Fibroblast of pulmonary artery (primary cell): ENCODE measurements at regions not wholly inside any gene's neighbourhood (a gene's known extent, or its start where the extent isn't known, plus 50 kb on each side); places are given as distances from the start of the nearest gene placed in this dataset.
A peak's percentile ranks its signal among the peaks of the same experiment; 100 is the strongest.

Experiments
- DNase-seq: peaks from one replicate; pipeline ENCODE4 v3.0.0-alpha.2; 2010; ENCODE audit warnings: low read depth
- H3K4me3 ChIP-seq: replicated peaks from 2 replicates; pipeline ENCODE4 v1.5.1; 2011; ENCODE audit warnings: low read depth, mild to moderate bottlenecking, control low read depth, low read length, moderate library complexity
- TF ChIP-seq, protein P1 (sequence below): IDR thresholded peaks from 2 replicates; pipeline ENCODE4 v1.5.1; 2011; ENCODE audit warnings: mild to moderate bottlenecking, control low read depth, low read length, inconsistent platforms; ENCODE audit errors: missing control alignments

DNA sequence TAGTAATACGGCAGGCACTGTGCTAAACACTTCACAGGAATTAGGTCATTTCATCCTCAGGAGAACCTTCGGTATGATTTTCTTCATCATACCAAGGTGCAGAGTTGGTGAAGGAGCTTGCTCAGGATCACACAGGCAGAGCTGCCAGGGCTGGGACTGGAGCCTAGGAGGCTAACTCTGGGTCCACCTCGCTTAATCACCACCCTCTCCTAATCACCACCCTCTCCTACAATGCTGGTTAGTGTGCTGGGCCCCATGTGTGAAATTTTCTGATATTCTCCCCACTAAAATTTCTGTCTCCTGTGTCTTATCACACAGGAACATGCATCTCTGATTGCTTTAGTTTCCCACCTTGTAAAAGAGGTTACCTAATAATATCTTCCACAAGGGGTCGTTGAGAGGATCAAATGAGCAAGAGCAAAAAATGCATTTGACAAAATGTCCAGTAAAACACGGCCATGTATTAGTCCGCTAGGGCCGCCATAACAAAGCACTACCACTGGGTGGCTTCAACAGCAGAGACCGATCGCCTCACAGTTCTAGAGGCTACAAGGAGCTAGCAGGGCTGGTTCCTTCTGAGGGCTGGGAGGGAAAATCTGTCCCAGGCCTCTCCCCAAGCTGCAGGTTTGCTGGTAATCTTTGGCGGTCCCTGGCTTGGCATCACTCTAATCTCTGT is 128.2 kb upstream of the NFIB start:
- no peak overlapping the region for H3K4me3 ChIP-seq
- DNase-seq = peak; percentile 20
- TF ChIP-seq, protein P1, sequence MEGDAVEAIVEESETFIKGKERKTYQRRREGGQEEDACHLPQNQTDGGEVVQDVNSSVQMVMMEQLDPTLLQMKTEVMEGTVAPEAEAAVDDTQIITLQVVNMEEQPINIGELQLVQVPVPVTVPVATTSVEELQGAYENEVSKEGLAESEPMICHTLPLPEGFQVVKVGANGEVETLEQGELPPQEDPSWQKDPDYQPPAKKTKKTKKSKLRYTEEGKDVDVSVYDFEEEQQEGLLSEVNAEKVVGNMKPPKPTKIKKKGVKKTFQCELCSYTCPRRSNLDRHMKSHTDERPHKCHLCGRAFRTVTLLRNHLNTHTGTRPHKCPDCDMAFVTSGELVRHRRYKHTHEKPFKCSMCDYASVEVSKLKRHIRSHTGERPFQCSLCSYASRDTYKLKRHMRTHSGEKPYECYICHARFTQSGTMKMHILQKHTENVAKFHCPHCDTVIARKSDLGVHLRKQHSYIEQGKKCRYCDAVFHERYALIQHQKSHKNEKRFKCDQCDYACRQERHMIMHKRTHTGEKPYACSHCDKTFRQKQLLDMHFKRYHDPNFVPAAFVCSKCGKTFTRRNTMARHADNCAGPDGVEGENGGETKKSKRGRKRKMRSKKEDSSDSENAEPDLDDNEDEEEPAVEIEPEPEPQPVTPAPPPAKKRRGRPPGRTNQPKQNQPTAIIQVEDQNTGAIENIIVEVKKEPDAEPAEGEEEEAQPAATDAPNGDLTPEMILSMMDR = peak; percentile 32

GRCh38 chr9:14441115-14441514 is 127.2 kb upstream of the NFIB start:
- TF ChIP-seq, protein P1 = no peak
- DNase-seq = no peak
- no peak overlapping the region for H3K4me3 ChIP-seq

DNA sequence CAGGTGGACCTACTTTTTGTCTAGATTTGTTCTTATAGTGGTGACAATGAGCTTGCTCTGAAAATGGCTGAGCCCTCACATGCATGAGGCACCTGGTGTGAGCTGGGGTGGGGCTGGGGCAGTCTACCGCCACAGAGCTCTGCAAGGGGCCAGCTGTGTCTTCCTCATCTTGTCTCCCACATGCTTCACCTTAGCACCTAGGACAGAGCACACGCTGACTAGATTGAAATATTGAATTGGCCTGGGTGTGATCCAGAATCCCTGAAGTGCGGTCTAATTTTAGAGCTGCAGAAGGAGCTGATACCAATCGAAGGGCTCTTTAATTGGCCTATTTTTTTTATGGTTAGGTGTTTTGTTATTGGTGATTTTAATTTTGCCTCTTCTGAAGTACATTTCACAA is 126.1 kb upstream of the NFIB start:
- TF ChIP-seq, protein P1 = no peak
- no peak for DNase-seq
- H3K4me3 ChIP-seq = no peak overlapping the region

- TF ChIP-seq, protein P1 = no peak
- no peak for DNase-seq
- H3K4me3 ChIP-seq = no peak overlapping the region
These were observed 125.6 kb upstream of the NFIB start for GRCh38 chr9:14439555-14439954.

DNA sequence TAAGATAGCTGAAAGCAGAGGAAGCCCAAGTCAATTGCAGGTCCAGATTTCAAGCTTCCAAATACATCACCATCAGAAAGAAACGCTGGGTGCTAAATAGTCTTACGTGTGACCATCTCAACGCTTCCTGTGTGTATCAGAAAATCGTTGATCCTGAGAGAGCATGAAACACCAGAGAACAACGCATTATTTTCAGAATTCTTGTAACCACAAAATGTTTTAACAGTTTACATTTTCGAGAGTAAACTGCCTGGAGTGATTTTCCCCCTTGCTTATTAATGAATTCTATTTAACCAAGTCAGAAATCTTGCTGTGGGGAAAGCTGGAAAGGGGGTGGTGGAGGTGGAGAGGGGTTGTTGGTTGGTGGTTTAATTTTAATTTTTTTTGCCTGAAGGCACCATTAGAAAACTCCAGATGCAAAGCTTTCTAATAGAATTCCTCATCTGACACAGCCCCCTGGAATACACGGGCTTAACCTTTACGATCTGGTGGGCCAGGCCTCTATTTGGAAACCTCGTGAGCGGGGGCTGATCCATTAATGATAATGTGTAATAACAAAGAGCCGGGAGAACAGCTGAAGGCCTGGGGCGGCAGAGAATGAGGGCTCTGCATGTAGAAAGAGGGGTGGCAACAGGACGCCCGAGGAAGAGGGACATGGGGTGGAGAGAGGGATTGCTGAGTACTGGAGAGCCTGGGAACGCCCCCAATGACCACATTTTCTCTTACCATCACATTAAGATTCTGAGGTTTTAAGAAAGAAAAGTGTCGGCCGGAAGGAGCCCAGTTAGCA is 124.5 kb upstream of the NFIB start:
- H3K4me3 ChIP-seq = no peak overlapping the region
- TF ChIP-seq, protein P1 = no peak

DNA sequence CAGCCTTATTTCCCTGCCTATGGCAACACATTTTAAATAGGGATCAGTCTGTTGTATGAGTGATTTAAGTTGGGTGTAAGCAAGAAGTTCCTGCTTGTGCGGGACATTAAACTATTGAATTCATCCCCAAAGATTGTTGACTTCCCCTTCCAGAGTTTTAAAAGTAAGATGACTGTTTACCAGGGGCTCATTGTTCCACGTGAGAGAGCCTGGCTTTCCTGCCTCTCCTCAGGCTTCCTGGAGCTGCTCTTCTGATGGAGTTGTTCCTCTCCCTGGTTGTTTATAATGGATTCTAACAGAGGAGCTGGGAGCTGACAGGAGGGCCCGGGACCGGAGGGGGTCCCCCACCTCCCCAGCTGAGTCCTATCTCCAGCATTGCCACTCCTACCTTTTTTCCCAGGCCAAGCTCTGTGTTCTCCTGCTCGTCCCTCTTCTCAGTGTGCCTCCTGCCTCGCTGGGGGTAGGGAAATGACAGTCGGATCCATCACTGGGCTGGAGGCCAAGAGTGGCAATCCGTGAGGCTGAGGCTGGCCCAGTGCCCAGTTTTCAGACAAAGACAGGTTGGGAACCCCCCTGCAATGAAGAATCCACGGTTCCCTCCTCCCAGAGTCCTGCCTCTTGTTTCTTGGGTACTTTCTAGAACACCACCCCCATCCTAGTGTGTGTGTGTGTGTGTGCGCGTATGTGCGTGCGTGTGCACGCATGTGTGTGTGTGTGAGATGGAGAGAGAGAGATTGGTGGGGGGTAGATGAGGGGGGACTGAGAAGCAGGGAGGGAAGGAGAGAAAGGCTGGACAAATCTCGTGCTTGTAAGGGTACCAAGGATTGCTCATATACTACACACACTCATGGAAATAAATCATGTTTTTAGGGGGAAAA is 123.7 kb upstream of the NFIB start:
- DNase-seq = peak; percentile 26
- TF ChIP-seq, protein P1 = no peak
- H3K4me3 ChIP-seq = no peak overlapping the region

More for the DNA sequence above, 124.5 kb upstream of the NFIB start:
- no peak for DNase-seq
